ENCODE measurements at regions not wholly inside any gene's neighbourhood (a gene's known extent, or its start where the extent isn't known, plus 50 kb on each side); places are given as distances from the start of the nearest gene placed in this dataset.
"Not testable (repeated sequence)": the region's sequence is repeated elsewhere in the genome, so short reads cannot be mapped to it uniquely, and the experiment has no call there.

DNA sequence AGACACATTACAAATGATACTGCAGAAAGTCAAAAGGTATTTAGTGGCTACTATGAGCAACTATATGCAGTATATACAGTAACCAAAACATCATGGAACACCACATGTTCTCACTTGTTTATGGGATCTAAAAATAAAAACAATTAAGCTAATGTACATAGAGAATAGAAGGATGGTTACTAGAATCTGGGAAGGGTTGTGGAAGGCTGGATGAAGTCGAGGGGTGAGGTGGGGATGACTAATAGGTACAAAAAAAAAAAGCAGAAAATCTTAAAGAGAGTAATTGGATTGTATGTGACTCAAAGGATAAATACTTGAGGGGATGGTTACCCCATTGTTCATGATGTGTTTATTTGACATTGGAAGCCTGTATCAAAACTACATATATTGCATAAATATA lies 848.8 kb upstream of the GBE1 start:
- TF ChIP-seq, protein P1, sequence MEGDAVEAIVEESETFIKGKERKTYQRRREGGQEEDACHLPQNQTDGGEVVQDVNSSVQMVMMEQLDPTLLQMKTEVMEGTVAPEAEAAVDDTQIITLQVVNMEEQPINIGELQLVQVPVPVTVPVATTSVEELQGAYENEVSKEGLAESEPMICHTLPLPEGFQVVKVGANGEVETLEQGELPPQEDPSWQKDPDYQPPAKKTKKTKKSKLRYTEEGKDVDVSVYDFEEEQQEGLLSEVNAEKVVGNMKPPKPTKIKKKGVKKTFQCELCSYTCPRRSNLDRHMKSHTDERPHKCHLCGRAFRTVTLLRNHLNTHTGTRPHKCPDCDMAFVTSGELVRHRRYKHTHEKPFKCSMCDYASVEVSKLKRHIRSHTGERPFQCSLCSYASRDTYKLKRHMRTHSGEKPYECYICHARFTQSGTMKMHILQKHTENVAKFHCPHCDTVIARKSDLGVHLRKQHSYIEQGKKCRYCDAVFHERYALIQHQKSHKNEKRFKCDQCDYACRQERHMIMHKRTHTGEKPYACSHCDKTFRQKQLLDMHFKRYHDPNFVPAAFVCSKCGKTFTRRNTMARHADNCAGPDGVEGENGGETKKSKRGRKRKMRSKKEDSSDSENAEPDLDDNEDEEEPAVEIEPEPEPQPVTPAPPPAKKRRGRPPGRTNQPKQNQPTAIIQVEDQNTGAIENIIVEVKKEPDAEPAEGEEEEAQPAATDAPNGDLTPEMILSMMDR (IDR thresholded peaks at IDR 0.05; ENCODE audit: insufficient read depth, low read length, missing control alignments), result no peak
- POLR2A ChIA-PET, result no interaction called here
- CTCF ChIA-PET, result no interaction called here

DNA sequence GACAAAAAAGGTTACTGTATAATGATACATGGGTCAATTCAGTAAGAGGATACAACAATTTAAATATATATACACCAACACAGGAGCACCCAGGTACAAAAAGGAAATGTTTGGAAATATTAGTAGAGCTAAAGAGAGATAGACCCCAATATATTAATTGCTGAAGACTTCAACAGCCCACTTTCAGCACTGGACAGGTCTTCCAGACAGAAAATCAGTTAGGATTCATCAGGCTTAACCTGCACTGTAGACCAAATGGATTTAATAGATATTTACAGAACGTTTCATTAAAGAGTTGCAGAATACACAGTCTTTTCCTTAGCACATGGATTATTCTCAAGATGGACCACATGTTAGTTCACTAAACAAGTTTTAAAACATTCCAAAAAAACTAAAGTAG lies 845.9 kb upstream of the GBE1 start:
- ChIA-PET CTCF (no interaction called here), POLR2A (no interaction called here)
- DNase-seq (ENCODE audit: low read depth, low spot score), result no peak
- no peak overlapping the region for H3K4me3 ChIP-seq (ENCODE audit: low read depth, low read length)
- TF ChIP-seq, protein P1 (IDR thresholded peaks at IDR 0.05; ENCODE audit: insufficient read depth, low read length, missing control alignments), result no peak

More for the DNA sequence above, 848.8 kb upstream of the GBE1 start:
- no peak for DNase-seq (ENCODE audit: low read depth, low spot score)
- no peak overlapping the region for H3K4me3 ChIP-seq (ENCODE audit: low read depth, low read length)

GRCh38 chr3:82596805-82597204 lies 835.4 kb upstream of the GBE1 start:
- ChIA-PET POLR2A (no interaction called here), CTCF (no interaction called here)

GRCh38 chr3:82595530-82595929 lies 834.1 kb upstream of the GBE1 start:
- ChIA-PET CTCF (no interaction called here), POLR2A (no interaction called here)
- TF ChIP-seq, protein P1 (IDR thresholded peaks at IDR 0.05; ENCODE audit: insufficient read depth, low read length, missing control alignments), result no peak
- H3K4me3 ChIP-seq (ENCODE audit: low read depth, low read length), result no peak overlapping the region
- no peak for DNase-seq (ENCODE audit: low read depth, low spot score)

More at GRCh38 chr3:82596805-82597204, 835.4 kb upstream of the GBE1 start:
- TF ChIP-seq, protein P1 (IDR thresholded peaks at IDR 0.05; ENCODE audit: insufficient read depth, low read length, missing control alignments), result no peak
- no peak overlapping the region for H3K4me3 ChIP-seq (ENCODE audit: low read depth, low read length)
- DNase-seq (ENCODE audit: low read depth, low spot score), result no peak

- TF ChIP-seq, protein P1 (IDR thresholded peaks at IDR 0.05; ENCODE audit: insufficient read depth, low read length, missing control alignments), result no peak
- no peak overlapping the region for H3K4me3 ChIP-seq (ENCODE audit: low read depth, low read length)
- POLR2A ChIA-PET, result no interaction called here
- CTCF ChIA-PET, result no interaction called here
- no peak for DNase-seq (ENCODE audit: low read depth, low spot score)
Observed at GRCh38 chr3:82587174-82587573, 825.7 kb upstream of the GBE1 start.

DNA sequence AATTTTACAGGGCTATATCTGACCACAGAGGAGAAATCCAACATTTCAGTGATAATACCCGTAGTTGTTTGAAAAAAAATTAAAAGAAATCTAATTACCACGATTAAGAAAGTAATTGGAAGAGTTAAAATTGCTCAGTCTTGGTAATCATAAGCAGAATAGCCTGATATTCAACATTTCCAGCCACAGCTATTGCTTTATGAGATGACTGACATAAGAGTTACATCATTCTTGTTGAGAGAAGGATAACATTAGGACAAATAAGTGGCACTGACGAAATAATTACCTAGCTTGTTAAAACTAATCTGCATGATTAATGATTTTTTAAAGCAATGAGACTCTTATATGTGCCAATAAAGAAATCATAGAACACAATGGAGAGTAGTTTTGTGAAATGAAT lies 825.0 kb upstream of the GBE1 start:
- ChIA-PET CTCF (no interaction called here), POLR2A (no interaction called here)
- no peak overlapping the region for H3K4me3 ChIP-seq (ENCODE audit: low read depth, low read length)
- TF ChIP-seq, protein P1 (IDR thresholded peaks at IDR 0.05; ENCODE audit: insufficient read depth, low read length, missing control alignments), result no peak
- no peak for DNase-seq (ENCODE audit: low read depth, low spot score)

DNA sequence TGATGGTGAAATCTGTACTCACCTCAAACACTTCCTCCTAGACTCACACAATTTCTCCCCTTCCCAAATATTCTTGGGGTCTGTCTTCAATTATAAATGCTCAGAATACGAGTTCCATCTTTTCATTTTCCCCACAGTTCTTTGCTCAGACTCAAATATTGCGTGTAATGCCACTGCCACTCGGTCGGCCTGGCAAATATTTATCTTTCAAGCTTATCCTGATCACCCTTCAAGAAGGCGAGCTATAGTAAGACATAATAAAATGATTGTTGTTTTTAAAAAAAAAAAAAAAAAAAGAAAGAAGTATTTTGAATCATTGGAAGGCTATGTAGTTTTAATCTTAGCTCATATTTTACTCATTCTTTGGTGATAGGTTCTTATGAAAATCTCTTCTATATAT lies 824.6 kb upstream of the GBE1 start:
- DNase-seq (ENCODE audit: low read depth, low spot score); POLR2A ChIA-PET; CTCF ChIA-PET: not testable (repeated sequence)

DNA sequence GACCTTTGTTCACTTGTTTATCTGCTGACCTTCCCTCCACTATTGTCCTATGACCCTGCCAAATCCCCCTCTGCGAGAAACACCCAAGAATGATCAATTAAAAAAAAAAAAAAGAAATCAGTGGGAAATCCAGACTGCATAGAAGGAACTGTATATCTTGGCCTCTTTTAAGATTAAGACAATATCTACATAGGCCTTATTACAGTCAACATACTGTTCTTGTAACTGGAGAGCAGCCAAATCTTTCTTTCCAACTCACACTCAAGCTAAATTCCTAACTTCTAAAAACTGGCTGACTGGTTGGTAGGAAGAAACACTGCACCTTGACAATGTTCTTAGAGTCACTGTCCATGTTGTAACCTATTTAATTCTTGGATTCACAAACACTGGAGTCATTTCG lies 824.1 kb upstream of the GBE1 start:
- POLR2A ChIA-PET; DNase-seq (ENCODE audit: low read depth, low spot score); CTCF ChIA-PET; H3K4me3 ChIP-seq (ENCODE audit: low read depth, low read length): not testable (repeated sequence)

More for the DNA sequence above, 824.6 kb upstream of the GBE1 start:
- H3K4me3 ChIP-seq (ENCODE audit: low read depth, low read length), result not testable (repeated sequence)

DNA sequence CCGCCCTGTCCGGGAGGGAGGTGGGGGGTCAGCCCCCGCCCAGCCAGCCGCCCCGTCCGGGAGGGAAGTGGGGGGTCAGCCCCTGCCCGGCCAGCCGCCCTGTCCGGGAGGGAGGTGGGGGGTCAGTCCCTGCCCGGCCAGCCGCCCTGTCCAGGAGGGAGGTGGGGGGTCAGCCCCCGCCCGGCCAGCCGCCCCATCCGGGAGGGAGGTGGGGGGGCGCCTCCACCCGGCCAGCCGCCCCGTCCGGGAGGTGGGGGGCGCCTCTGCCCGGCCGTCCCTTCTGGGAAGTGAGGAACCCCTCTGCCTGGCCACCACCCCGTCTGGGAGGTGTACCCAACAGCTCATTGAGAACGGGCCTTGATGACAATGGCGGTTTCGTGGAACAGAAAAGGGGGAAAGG lies 823.4 kb upstream of the GBE1 start:
- DNase-seq (ENCODE audit: low read depth, low spot score); POLR2A ChIA-PET; CTCF ChIA-PET; H3K4me3 ChIP-seq (ENCODE audit: low read depth, low read length): not testable (repeated sequence)

GRCh38 chr3:82584415-82584814 lies 823.0 kb upstream of the GBE1 start:
- CTCF ChIA-PET; DNase-seq (ENCODE audit: low read depth, low spot score); H3K4me3 ChIP-seq (ENCODE audit: low read depth, low read length); POLR2A ChIA-PET: not testable (repeated sequence)
